Smooth muscle cell (in vitro differentiated cells): ENCODE measurements at regions not wholly inside any gene's neighbourhood (a gene's known extent, or its start where the extent isn't known, plus 50 kb on each side); places are given as distances from the start of the nearest gene placed in this dataset.
"Not testable (repeated sequence)": the region's sequence is repeated elsewhere in the genome, so short reads cannot be mapped to it uniquely, and the experiment has no call there.

Experiments
- DNase-seq: peaks from one replicate; lab custom pipeline; 2025; ENCODE audit not compliant: unreplicated experiment; lab: John Stamatoyannopoulos, UW
- H2AFZ ChIP-seq: fragments of 200-600 bp; sonication (generic); 2 replicates; pipeline ENCODE4 v1.6.0; 2016; ENCODE audit warnings: antibody characterized with exemption, low read depth, mild to moderate bottlenecking
- H3F3A ChIP-seq: fragments of 200-600 bp; sonication (generic); 2 replicates; pipeline ENCODE4 v1.6.0; 2017; ENCODE audit warnings: antibody characterized with exemption, low read depth
- H3K27ac ChIP-seq: fragments of 200-600 bp; sonication (generic); 2 replicates; pipeline ENCODE4 v1.5.1; 2016; ENCODE audit warnings: low read depth, mild to moderate bottlenecking
- H3K27me3 ChIP-seq: fragments of 200-600 bp; sonication (generic); 2 replicates; pipeline ENCODE4 v1.6.1; 2016; ENCODE audit warnings: low read depth, mild to moderate bottlenecking
- H3K36me3 ChIP-seq: fragments of 200-600 bp; sonication (generic); 2 replicates; pipeline ENCODE4 v1.5.1; 2016; ENCODE audit warnings: low read depth
- H3K4me1 ChIP-seq: fragments of 200-600 bp; sonication (generic); 2 replicates; pipeline ENCODE4 v1.5.1; 2016; ENCODE audit warnings: low read depth
- H3K4me2 ChIP-seq: fragments of 200-600 bp; sonication (generic); 2 replicates; pipeline ENCODE4 v1.6.0; 2016; ENCODE audit warnings: mild to moderate bottlenecking
- H3K4me3 ChIP-seq: fragments of 200-600 bp; sonication (generic); 2 replicates; pipeline ENCODE4 v1.5.1; 2016; ENCODE audit warnings: mild to moderate bottlenecking
- H3K79me2 ChIP-seq: fragments of 200-600 bp; sonication (generic); 2 replicates; pipeline ENCODE4 v1.6.0; 2016; ENCODE audit warnings: low read depth, mild to moderate bottlenecking
- H3K9ac ChIP-seq: fragments of 200-600 bp; sonication (generic); 2 replicates; pipeline ENCODE4 v1.6.0; 2016; ENCODE audit warnings: low read depth
- H3K9me3 ChIP-seq: fragments of 200-600 bp; sonication (generic); replicated peaks from 2 replicates; pipeline ENCODE4 v1.5.1; 2016; ENCODE audit warnings: low read depth
- H4K20me1 ChIP-seq: fragments of 200-600 bp; sonication (generic); 2 replicates; pipeline ENCODE4 v1.6.0; 2016; ENCODE audit warnings: low read depth
- WGBS: methylation state at CpG from one replicate; pipeline ENCODE4 v1.1.7; 2016; ENCODE audit warnings: low lambda C conversion rate; 5-methylcytosine and 5-hydroxymethylcytosine counted together
- TF ChIP-seq, protein P1 (sequence below): fragments of 200-600 bp; sonication (generic); IDR thresholded peaks from 2 replicates; pipeline ENCODE4 v1.5.1; 2017; ENCODE audit warnings: borderline replicate concordance, mild to moderate bottlenecking, antibody characterized with exemption; ENCODE audit not compliant: insufficient read depth, poor library complexity, severe bottlenecking

DNA sequence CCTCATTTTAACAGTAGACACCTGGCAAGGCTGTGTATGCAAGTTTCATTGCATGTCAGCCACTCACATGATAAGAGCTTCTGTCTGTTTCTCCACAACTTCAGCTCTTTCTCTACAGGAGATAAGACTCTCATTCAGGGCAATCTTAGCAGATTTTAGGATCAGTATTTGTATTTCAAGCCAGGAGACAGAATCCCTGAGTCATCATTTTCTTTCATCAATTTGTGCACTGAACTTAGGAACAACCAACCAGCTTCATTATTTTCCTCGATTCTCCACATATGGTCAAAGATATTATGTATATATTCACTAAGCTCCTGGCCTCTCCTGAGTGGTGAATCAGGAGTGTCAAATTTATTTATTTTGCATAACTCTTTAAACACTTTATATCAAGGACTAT is 181.8 kb upstream of the CCNH start:
- 89% methylated on average over 1 of the region's 1 CpG for WGBS
- no peaks in the 10 kb centered on the region for H4K20me1 ChIP-seq
- no peak overlapping the region for H3K4me2 ChIP-seq
- H3K27ac ChIP-seq = no peak overlapping the region
- no peak overlapping the region for H2AFZ ChIP-seq
- no peaks in the 10 kb centered on the region for H3K4me1 ChIP-seq
- no peak for DNase-seq
- H3K9me3 ChIP-seq = no peaks in the 10 kb centered on the region
- H3K27me3 ChIP-seq = no peaks in the 10 kb centered on the region
- no peaks in the 10 kb centered on the region for H3K79me2 ChIP-seq
- H3K4me3 ChIP-seq = no peak overlapping the region
- no peaks in the 10 kb centered on the region for H3F3A ChIP-seq
- H3K36me3 ChIP-seq = no peaks in the 10 kb centered on the region
- TF ChIP-seq, protein P1, sequence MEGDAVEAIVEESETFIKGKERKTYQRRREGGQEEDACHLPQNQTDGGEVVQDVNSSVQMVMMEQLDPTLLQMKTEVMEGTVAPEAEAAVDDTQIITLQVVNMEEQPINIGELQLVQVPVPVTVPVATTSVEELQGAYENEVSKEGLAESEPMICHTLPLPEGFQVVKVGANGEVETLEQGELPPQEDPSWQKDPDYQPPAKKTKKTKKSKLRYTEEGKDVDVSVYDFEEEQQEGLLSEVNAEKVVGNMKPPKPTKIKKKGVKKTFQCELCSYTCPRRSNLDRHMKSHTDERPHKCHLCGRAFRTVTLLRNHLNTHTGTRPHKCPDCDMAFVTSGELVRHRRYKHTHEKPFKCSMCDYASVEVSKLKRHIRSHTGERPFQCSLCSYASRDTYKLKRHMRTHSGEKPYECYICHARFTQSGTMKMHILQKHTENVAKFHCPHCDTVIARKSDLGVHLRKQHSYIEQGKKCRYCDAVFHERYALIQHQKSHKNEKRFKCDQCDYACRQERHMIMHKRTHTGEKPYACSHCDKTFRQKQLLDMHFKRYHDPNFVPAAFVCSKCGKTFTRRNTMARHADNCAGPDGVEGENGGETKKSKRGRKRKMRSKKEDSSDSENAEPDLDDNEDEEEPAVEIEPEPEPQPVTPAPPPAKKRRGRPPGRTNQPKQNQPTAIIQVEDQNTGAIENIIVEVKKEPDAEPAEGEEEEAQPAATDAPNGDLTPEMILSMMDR = no peak
- H3K9ac ChIP-seq = no peak overlapping the region

DNA sequence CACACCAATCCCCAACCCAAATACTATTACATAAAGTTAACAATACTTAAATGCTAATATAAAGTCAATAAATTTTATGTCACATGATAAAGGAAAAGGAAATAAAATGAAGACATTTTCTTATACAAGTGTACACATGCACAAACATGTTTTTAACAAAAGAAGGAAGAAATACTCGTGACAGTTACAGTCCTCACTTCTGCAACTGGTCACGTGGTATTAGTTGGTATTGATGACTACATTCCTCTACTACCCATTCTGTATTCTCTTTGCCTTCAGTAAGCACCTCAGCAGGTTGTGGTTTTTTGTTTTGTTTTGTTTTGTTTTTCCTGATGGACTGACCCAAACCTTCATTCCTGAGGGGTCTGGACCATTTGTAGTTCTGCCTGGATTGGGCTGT is 176.9 kb upstream of the CCNH start:
- Histone ChIP-seq H3K27me3 (no peaks in the 10 kb centered on the region), H2AFZ (no peak overlapping the region), H3F3A (no peaks in the 10 kb centered on the region), H3K27ac (no peak overlapping the region), H3K36me3 (no peaks in the 10 kb centered on the region), H3K9ac (no peak overlapping the region), H3K79me2 (no peaks in the 10 kb centered on the region), H3K4me2 (no peak overlapping the region), H4K20me1 (no peaks in the 10 kb centered on the region), H3K4me1 (peaks cover 7% of the 10 kb centered on the region), H3K9me3 (no peaks in the 10 kb centered on the region), H3K4me3 (no peak overlapping the region)
- TF ChIP-seq, protein P1 = no peak
- WGBS = 87% methylated on average over 2 of the region's 2 CpGs
- DNase-seq = no peak

DNA sequence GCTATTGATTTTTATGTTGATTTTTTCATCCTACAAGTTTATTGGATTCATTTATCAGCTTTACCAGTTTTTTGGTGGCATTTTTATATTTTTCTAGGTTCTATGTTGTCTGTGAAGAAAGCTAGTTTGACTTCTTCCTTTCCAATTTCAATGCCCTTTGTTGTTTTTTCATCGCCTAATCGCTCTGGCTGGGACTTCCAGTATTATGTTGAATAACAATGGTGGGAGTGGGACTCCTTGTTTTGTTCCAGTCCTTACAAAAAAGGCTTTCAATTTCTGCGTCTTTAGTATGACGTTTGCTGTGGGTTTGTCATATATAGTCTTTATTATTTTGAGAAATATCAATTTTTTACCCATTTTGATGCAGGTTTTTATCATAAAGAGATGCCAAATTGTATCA is 175.6 kb upstream of the CCNH start:
- Histone ChIP-seq H3K4me2 (no peak overlapping the region), H3K4me1 (peaks cover 7% of the 10 kb centered on the region), H3K9me3 (no peaks in the 10 kb centered on the region), H3K27me3 (no peaks in the 10 kb centered on the region), H3K4me3 (no peak overlapping the region), H4K20me1 (no peaks in the 10 kb centered on the region), H3K36me3 (no peaks in the 10 kb centered on the region), H3K9ac (no peak overlapping the region), H3F3A (no peaks in the 10 kb centered on the region), H2AFZ (no peak overlapping the region), H3K27ac (no peak overlapping the region), H3K79me2 (no peaks in the 10 kb centered on the region)
- WGBS = 55% methylated on average over 4 of the region's 4 CpGs
- no peak for DNase-seq
- TF ChIP-seq, protein P1 = no peak

DNA sequence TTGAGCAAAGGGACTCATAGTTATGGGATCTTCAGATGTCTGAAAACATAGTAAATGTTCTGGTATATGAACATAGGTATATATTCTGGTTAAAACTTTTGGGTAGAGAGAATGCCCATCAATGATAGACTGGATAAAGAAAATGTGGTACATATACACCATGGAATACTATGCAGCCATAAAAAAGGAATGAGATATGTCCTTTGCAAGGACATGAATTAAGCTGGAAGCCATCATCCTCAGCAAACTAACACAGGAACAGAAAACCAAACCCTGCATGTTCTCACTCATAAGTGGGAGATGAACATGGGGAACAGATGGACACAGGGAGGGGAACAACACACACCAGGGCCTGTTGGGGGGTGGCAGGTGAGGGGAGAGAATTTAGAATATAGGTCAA is 171.0 kb upstream of the CCNH start:
- not testable (repeated sequence) for H3K27ac ChIP-seq, DNase-seq, H3K4me3 ChIP-seq, H3F3A ChIP-seq, H3K4me2 ChIP-seq, H3K9ac ChIP-seq, H3K79me2 ChIP-seq, H3K4me1 ChIP-seq, H3K27me3 ChIP-seq, H3K36me3 ChIP-seq, H3K9me3 ChIP-seq, H4K20me1 ChIP-seq, H2AFZ ChIP-seq
